WTC11 (cell line): ENCODE measurements at regions not wholly inside any gene's neighbourhood (a gene's known extent, or its start where the extent isn't known, plus 50 kb on each side); places are given as distances from the start of the nearest gene placed in this dataset.

Experiments used
- CTCF ChIP-seq: fragments of 200-600 bp; IDR thresholded peaks from 2 replicates; pipeline ENCODE4 v1.8.0; 2022; ENCODE audit warnings: antibody characterized with exemption
- MAX ChIP-seq: sonication (generic); formaldehyde crosslinking; IDR thresholded peaks from 2 replicates; pipeline ENCODE4 v1.8.0; 2022; ENCODE audit warnings: mild to moderate bottlenecking, missing genetic modification reagents
- MLX ChIP-seq: sonication (generic); formaldehyde crosslinking; IDR thresholded peaks from 2 replicates; pipeline ENCODE4 v1.8.1; 2023; ENCODE audit warnings: mild to moderate bottlenecking, missing genetic modification reagents, moderate library complexity
- ZNF532 ChIP-seq: fragments of 250-450 bp; sonication (Bioruptor Pico); IDR thresholded peaks from 2 replicates; pipeline ENCODE4 v1.9.0; 2021; ENCODE audit warnings: mild to moderate bottlenecking, borderline replicate concordance

- TF ChIP-seq MAX (CRISPR knock-in tag) (no peak), ZNF532 (CRISPR knock-in tag) (no peak), CTCF (no peak), MLX (no peak)
Measured at GRCh38 chr16:75780669-75781068, 54.4 kb upstream of the CPHXL start.
